UCSD-AML1 (cell line): ENCODE measurements at regions not wholly inside any gene's neighbourhood (a gene's known extent, or its start where the extent isn't known, plus 50 kb on each side); places are given as distances from the start of the nearest gene placed in this dataset.

ENCODE experiments used
- DNase-seq: peaks from one replicate; lab custom pipeline; 2025; ENCODE audit not compliant: unreplicated experiment; lab: John Stamatoyannopoulos, UW

- DNase-seq, result no peak
These were observed 204.6 kb upstream of the TSHZ3 start for GRCh38 chr19:31553846-31554215.

GRCh38 chr19:31554360-31554759 lies 205.1 kb upstream of the TSHZ3 start:
- no peak for DNase-seq

- no peak for DNase-seq
These were observed 206.5 kb upstream of the TSHZ3 start for GRCh38 chr19:31555634-31556215.

GRCh38 chr19:31559494-31559893 lies 210.3 kb upstream of the TSHZ3 start:
- no peak for DNase-seq

- no peak for DNase-seq
These were observed 211.1 kb upstream of the TSHZ3 start for GRCh38 chr19:31560086-31561060.

GRCh38 chr19:31562966-31563612 lies 213.9 kb upstream of the TSHZ3 start:
- no peak for DNase-seq

- no peak for DNase-seq
These were observed 218.5 kb upstream of the TSHZ3 start for GRCh38 chr19:31567776-31568175.

GRCh38 chr19:31568724-31569123 lies 219.5 kb upstream of the TSHZ3 start:
- DNase-seq, result no peak

- DNase-seq, result no peak
These were observed 221.5 kb upstream of the TSHZ3 start for GRCh38 chr19:31570718-31571117.

GRCh38 chr19:31572102-31572975 lies 223.1 kb upstream of the TSHZ3 start:
- DNase-seq, result no peak

GRCh38 chr19:31572976-31573298 lies 223.7 kb upstream of the TSHZ3 start:
- no peak for DNase-seq

- no peak for DNase-seq
These were observed 225.2 kb upstream of the TSHZ3 start for GRCh38 chr19:31574251-31574973.

GRCh38 chr19:31575846-31576335 lies 226.7 kb upstream of the TSHZ3 start:
- DNase-seq, result no peak

GRCh38 chr19:31578326-31578725 lies 229.1 kb upstream of the TSHZ3 start:
- no peak for DNase-seq

GRCh38 chr19:31583148-31583547 lies 233.9 kb upstream of the TSHZ3 start:
- DNase-seq, result no peak

GRCh38 chr19:31586282-31586681 lies 237.0 kb upstream of the TSHZ3 start:
- no peak for DNase-seq

GRCh38 chr19:31589109-31589508 lies 239.9 kb upstream of the TSHZ3 start:
- DNase-seq, result no peak

- DNase-seq, result no peak
These were observed 242.0 kb upstream of the TSHZ3 start for GRCh38 chr19:31591258-31591657.

- DNase-seq, result no peak
These were observed 243.2 kb upstream of the TSHZ3 start for GRCh38 chr19:31592456-31592855.

- DNase-seq, result no peak
These were observed 245.5 kb upstream of the TSHZ3 start for GRCh38 chr19:31594701-31595100.
